IMR-90 (cell line): ENCODE measurements at regions not wholly inside any gene's neighbourhood (a gene's known extent, or its start where the extent isn't known, plus 50 kb on each side); places are given as distances from the start of the nearest gene placed in this dataset.

Source experiments
- ATAC-seq: fragments of 200-7000 bp; cut with Tn5 transposase; 2 replicates; pipeline ENCODE4 v1.9.1; 2020; ENCODE audit warnings: low read depth, mild to moderate bottlenecking, moderate library complexity
- BruUV-seq: library from RNA; stranded (reverse); fragments of 400-500 nt; replicated peaks from 2 replicates; lab custom pipeline; 2021; lab: Mats Ljungman, UMichigan
- CTCF ChIA-PET: fragments of 300-600 bp; formaldehyde crosslinking; extraction: SDS; loops from one replicate; lab custom pipeline; 2021; ENCODE audit warnings: antibody characterized with exemption; lab: Yijun Ruan, JAX
- POLR2A ChIA-PET: fragments of 300-600 bp; sonication (Branson Sonifier 250); formaldehyde crosslinking; loops from one replicate; lab custom pipeline; 2022; ENCODE audit warnings: antibody characterized with exemption; ENCODE audit not compliant: unreplicated experiment; lab: Charles Lee
- DNase-seq: peaks from one replicate; pipeline ENCODE4 v3.0.0; 2013
- H2AFZ ChIP-seq: replicated peaks from 2 replicates; pipeline ENCODE3; 2013; ENCODE audit warnings: low read length, mild to moderate bottlenecking; ENCODE audit not compliant: poor library complexity
- H2AK5ac ChIP-seq: 2 replicates; pipeline ENCODE4 v1.6.1; 2013; ENCODE audit warnings: low read depth, low read length, inconsistent platforms
- H2AK9ac ChIP-seq: replicated peaks from 2 replicates; pipeline ENCODE3; 2013; ENCODE audit warnings: mild to moderate bottlenecking, low read depth, low read length, moderate library complexity; ENCODE audit not compliant: poor library complexity
- H2BK120ac ChIP-seq: 2 replicates; pipeline ENCODE4 v1.6.1; 2013; ENCODE audit warnings: low read depth, low read length, inconsistent platforms
- H2BK15ac ChIP-seq: 3 replicates; pipeline ENCODE4 v1.6.1; 2013; ENCODE audit warnings: low read depth, low read length, inconsistent platforms
- H2BK20ac ChIP-seq: 2 replicates; pipeline ENCODE4 v1.6.1; 2013; ENCODE audit warnings: low read depth, mild to moderate bottlenecking, inconsistent platforms, low read length, moderate library complexity
- H2BK5ac ChIP-seq: 2 replicates; pipeline ENCODE4 v1.6.1; 2013; ENCODE audit warnings: mild to moderate bottlenecking, low read depth, low read length, inconsistent platforms; ENCODE audit not compliant: poor library complexity, severe bottlenecking
- H3K14ac ChIP-seq: replicated peaks from 2 replicates; pipeline ENCODE4 v1.6.1; 2013; ENCODE audit warnings: low read depth, low read length, inconsistent platforms
- H3K18ac ChIP-seq: 2 replicates; pipeline ENCODE4 v1.6.1; 2013; ENCODE audit warnings: low read depth, low read length, control low read depth
- H3K23ac ChIP-seq: 2 replicates; pipeline ENCODE4 v1.6.1; 2013; ENCODE audit warnings: low read depth, low read length, inconsistent platforms
- H3K27ac ChIP-seq: 2 replicates; pipeline ENCODE4 v1.5.1; 2013; ENCODE audit warnings: mild to moderate bottlenecking, control low read depth, low read length; ENCODE audit not compliant: insufficient read depth
- H3K27me3 ChIP-seq: 2 replicates; pipeline ENCODE4 v1.6.1; 2013; ENCODE audit warnings: low read length; ENCODE audit not compliant: control insufficient read depth, insufficient read depth
- H3K36me3 ChIP-seq: 2 replicates; pipeline ENCODE4 v1.6.1; 2013; ENCODE audit warnings: low read length, mixed read lengths; ENCODE audit not compliant: control insufficient read depth, insufficient read depth
- H3K4ac ChIP-seq: 2 replicates; pipeline ENCODE4 v1.6.1; 2013; ENCODE audit warnings: low read depth, low read length, inconsistent platforms
- H3K4me1 ChIP-seq: 2 replicates; pipeline ENCODE4 v1.6.1; 2013; ENCODE audit warnings: low read length, mixed read lengths; ENCODE audit not compliant: control insufficient read depth, insufficient read depth
- H3K4me2 ChIP-seq: 2 replicates; pipeline ENCODE4 v1.6.1; 2013; ENCODE audit warnings: low read depth, mild to moderate bottlenecking, control low read depth, low read length, moderate library complexity
- H3K4me3 ChIP-seq: 2 replicates; pipeline ENCODE4 v1.5.1; 2013; ENCODE audit warnings: low read depth, mild to moderate bottlenecking, control low read depth, low read length, moderate library complexity; ENCODE audit not compliant: insufficient read depth
- H3K56ac ChIP-seq: 2 replicates; pipeline ENCODE4 v1.6.1; 2013; ENCODE audit warnings: low read length, inconsistent platforms; ENCODE audit not compliant: insufficient read depth; ENCODE audit errors: extremely low read depth
- H3K79me1 ChIP-seq, 2 experiments: 2 replicates each; pipeline ENCODE4 v1.6.1; 2013; ENCODE audit warnings: low read length in 2 of 2, inconsistent platforms in 1 of 2, low read depth in 1 of 2
- H3K9ac ChIP-seq: 2 replicates; pipeline ENCODE4 v1.6.1; 2013; ENCODE audit warnings: low read depth, low read length, control low read depth
- H3K9me1 ChIP-seq: 2 replicates; pipeline ENCODE4 v1.6.1; 2013; ENCODE audit warnings: low read length, inconsistent platforms; ENCODE audit not compliant: insufficient read depth
- H3K9me3 ChIP-seq: 2 replicates; pipeline ENCODE4 v1.6.1; 2013; ENCODE audit warnings: low read length; ENCODE audit not compliant: control insufficient read depth, insufficient read depth
- H4K20me1 ChIP-seq: 2 replicates; pipeline ENCODE4 v1.6.1; 2013; ENCODE audit warnings: low read length, inconsistent platforms; ENCODE audit not compliant: insufficient read depth
- H4K5ac ChIP-seq: 2 replicates; pipeline ENCODE4 v1.6.1; 2013; ENCODE audit warnings: mild to moderate bottlenecking, low read depth, low read length, control low read depth
- H4K8ac ChIP-seq, 2 experiments: 2 replicates each; pipeline ENCODE4 v1.6.1; 2013; ENCODE audit warnings: low read depth in 2 of 2, low read length in 2 of 2, control low read depth in 1 of 2, inconsistent platforms in 1 of 2
- H4K91ac ChIP-seq: 2 replicates; pipeline ENCODE4 v1.6.1; 2013; ENCODE audit warnings: low read depth, low read length, inconsistent platforms; ENCODE audit not compliant: insufficient read depth
- MAFK ChIP-seq: IDR thresholded peaks from 2 replicates; pipeline ENCODE4 v1.6.1; 2012; ENCODE audit warnings: low read depth, low read length, improper control_type of control experiment
- SMC3 ChIP-seq: fragments of 150-350 bp; IDR thresholded peaks from 2 replicates; pipeline ENCODE4 v1.6.1; 2016; ENCODE audit warnings: low read depth, mild to moderate bottlenecking, antibody characterized with exemption, low read length, moderate library complexity
- WGBS, 2 experiments: methylation state at CpG; one replicate each; pipeline versions ENCODE4 v1.1.5 to v1.1.7; 2013; ENCODE audit warnings: missing lambda C conversion rate in 2 of 2; ENCODE audit not compliant: insufficient read length in 1 of 2; ENCODE audit errors: extremely low coverage in 2 of 2; 5-methylcytosine and 5-hydroxymethylcytosine counted together
- dilution Hi-C: fragments of 300-500 bp; cut with HindIII; formaldehyde crosslinking; loops from one replicate; pipeline ENCODE4 v1.14.3; 2018; ENCODE audit warnings: low sequenced_read_pairs; ENCODE audit not compliant: unreplicated experiment
- in situ Hi-C: fragments of 300-500 bp; cut with MboI; formaldehyde crosslinking; loops from 3 replicates; pipeline ENCODE4 v1.14.3; 2019; ENCODE audit warnings: low sequenced_read_pairs, inconsistent platforms, mixed read lengths
- intact Hi-C: fragments of 100-400 bp; cut with micrococcal nuclease; formaldehyde crosslinking; loops from 2 replicates; pipeline ENCODE4 v1.10.0; 2022

- H3K14ac ChIP-seq = no peak overlapping the region
- DNase-seq = no peak
- no peak overlapping the region for H2BK15ac ChIP-seq
- dilution Hi-C loops = no loop called here
- no peak overlapping the region for H4K8ac ChIP-seq
- H2BK5ac ChIP-seq = no peak overlapping the region
- H3K4ac ChIP-seq = no peak overlapping the region
- no peak overlapping the region for H4K91ac ChIP-seq
- ChIA-PET POLR2A (no interaction called here), CTCF (no interaction called here)
- H3K18ac ChIP-seq = no peak overlapping the region
- no peak overlapping the region for H3K27ac ChIP-seq
- no peak overlapping the region for H3K23ac ChIP-seq
- H3K9ac ChIP-seq = no peak overlapping the region
- no peak overlapping the region for H2AK9ac ChIP-seq
- no TSS peak for BruUV-seq
- H2BK120ac ChIP-seq = no peak overlapping the region
- H3K4me3 ChIP-seq = no peak overlapping the region
- H3K79me1 ChIP-seq = no peaks in the 10 kb centered on the region
- no peak overlapping the region for H4K5ac ChIP-seq
- no peaks in the 10 kb centered on the region for H3K27me3 ChIP-seq
- ATAC-seq = no peak
- in situ Hi-C loops = no loop called here
- no peaks in the 10 kb centered on the region for H3K9me1 ChIP-seq
- H2BK20ac ChIP-seq = no peak overlapping the region
- H2AK5ac ChIP-seq = no peak overlapping the region
- no peak for TF ChIP-seq SMC3
- TF ChIP-seq MAFK = peak; percentile 26; the same call in 1 of the 2 replicates
- no peak overlapping the region for H3K4me2 ChIP-seq
- H3K4me1 ChIP-seq = no peaks in the 10 kb centered on the region
- 20% methylated on average over 1 of the region's 2 CpGs; no CpG with 5 or more reads in 1 of the 2 experiments for WGBS, 2 experiments
- H3K36me3 ChIP-seq = no peaks in the 10 kb centered on the region
- H2AFZ ChIP-seq = no peak overlapping the region
- H3K9me3 ChIP-seq = peaks cover 37% of the 10 kb centered on the region
- intact Hi-C loops = no loop called here
- no peaks in the 10 kb centered on the region for H4K20me1 ChIP-seq
- H3K56ac ChIP-seq = no peak overlapping the region
Measured at GRCh38 chr5:3751846-3752245, 156.2 kb downstream of the IRX1 start.
